ENCODE measurements at regions not wholly inside any gene's neighbourhood (a gene's known extent, or its start where the extent isn't known, plus 50 kb on each side); places are given as distances from the start of the nearest gene placed in this dataset.

- Mint-ChIP-seq H3K27ac (ENCODE audit: unreplicated experiment) (no peak overlapping the region), H3K4me3 (ENCODE audit: unreplicated experiment) (no peak overlapping the region), H3K27me3 (ENCODE audit: unreplicated experiment) (no peaks in the 10 kb centered on the region), H3K9me3 (ENCODE audit: unreplicated experiment) (peaks cover 47% of the 10 kb centered on the region), H3K4me1 (ENCODE audit: unreplicated experiment) (no peaks in the 10 kb centered on the region), H3K36me3 (ENCODE audit: unreplicated experiment) (peaks cover under 1% of the 10 kb centered on the region)
- DNase-seq (ENCODE audit: extremely low spot score, unreplicated experiment) = peak; percentile 65
- no peak for TF ChIP-seq CTCF (IDR thresholded peaks at IDR 0.05)
Observed at GRCh38 chr10:131630772-131631258, 270.0 kb upstream of the PPP2R2D start.

DNA sequence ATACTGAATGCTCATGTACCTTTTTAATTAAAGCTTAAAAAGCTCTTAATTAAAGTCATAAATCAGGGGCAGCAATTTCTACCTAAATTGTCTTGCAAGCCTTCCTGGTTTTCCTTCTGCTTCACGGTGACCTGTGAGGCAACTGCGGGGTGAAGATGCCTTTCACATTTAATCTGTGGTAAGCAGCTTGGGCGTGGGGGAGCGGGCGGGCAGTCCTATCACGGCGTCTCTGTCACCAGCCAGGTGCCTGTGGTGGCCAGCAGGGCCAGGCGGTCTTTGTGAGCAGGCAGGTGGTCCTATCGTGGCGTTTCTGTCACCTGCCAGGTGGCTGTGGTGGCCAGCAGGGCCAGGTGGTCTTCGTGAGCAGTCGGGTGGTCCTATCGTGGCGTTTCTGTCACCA is 269.2 kb upstream of the PPP2R2D start:
- TF ChIP-seq CTCF (IDR thresholded peaks at IDR 0.05) = no peak
- H3K4me3 Mint-ChIP-seq (ENCODE audit: unreplicated experiment) = no peak overlapping the region
- H3K27ac Mint-ChIP-seq (ENCODE audit: unreplicated experiment) = no peak overlapping the region
- peaks cover 2% of the 10 kb centered on the region for H3K36me3 Mint-ChIP-seq (ENCODE audit: unreplicated experiment)
- peaks cover 52% of the 10 kb centered on the region for H3K9me3 Mint-ChIP-seq (ENCODE audit: unreplicated experiment)
- H3K4me1 Mint-ChIP-seq (ENCODE audit: unreplicated experiment) = no peaks in the 10 kb centered on the region
- DNase-seq (ENCODE audit: extremely low spot score, unreplicated experiment) = no peak
- no peaks in the 10 kb centered on the region for H3K27me3 Mint-ChIP-seq (ENCODE audit: unreplicated experiment)

GRCh38 chr10:131635564-131636015 is 265.2 kb upstream of the PPP2R2D start:
- no peak for DNase-seq (ENCODE audit: extremely low spot score, unreplicated experiment)
- H3K27ac Mint-ChIP-seq (ENCODE audit: unreplicated experiment) = no peak overlapping the region

DNA sequence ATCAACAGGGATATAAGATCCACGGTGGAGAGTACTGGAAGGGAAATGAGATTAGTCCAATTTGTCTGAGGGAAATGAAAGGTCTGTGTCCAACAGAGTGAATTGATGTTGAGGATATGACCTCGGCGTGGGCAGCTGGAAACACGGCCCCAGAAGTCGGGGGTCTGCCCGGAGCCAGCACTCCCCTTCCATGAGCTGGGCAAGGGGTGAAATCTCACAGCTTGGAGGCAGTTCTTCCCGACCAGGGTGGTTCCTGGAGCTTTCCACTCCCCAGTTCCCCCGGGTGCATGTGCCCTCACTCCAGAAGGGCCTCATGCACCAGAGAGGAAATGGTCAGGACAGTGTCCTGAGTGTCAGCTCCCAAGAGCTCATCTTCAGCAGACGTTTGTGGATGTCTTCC is 264.7 kb upstream of the PPP2R2D start:
- Mint-ChIP-seq H3K27ac (ENCODE audit: unreplicated experiment) (no peak overlapping the region), H3K36me3 (ENCODE audit: unreplicated experiment) (peaks cover 2% of the 10 kb centered on the region), H3K27me3 (ENCODE audit: unreplicated experiment) (no peaks in the 10 kb centered on the region), H3K9me3 (ENCODE audit: unreplicated experiment) (peaks cover 43% of the 10 kb centered on the region), H3K4me1 (ENCODE audit: unreplicated experiment) (no peaks in the 10 kb centered on the region), H3K4me3 (ENCODE audit: unreplicated experiment) (no peak overlapping the region)
- DNase-seq (ENCODE audit: extremely low spot score, unreplicated experiment) = no peak
- TF ChIP-seq CTCF (IDR thresholded peaks at IDR 0.05) = no peak

More at GRCh38 chr10:131635564-131636015, 265.2 kb upstream of the PPP2R2D start:
- Mint-ChIP-seq H3K4me1 (ENCODE audit: unreplicated experiment) (no peaks in the 10 kb centered on the region), H3K9me3 (ENCODE audit: unreplicated experiment) (peaks cover 43% of the 10 kb centered on the region), H3K4me3 (ENCODE audit: unreplicated experiment) (no peak overlapping the region), H3K27me3 (ENCODE audit: unreplicated experiment) (no peaks in the 10 kb centered on the region), H3K36me3 (ENCODE audit: unreplicated experiment) (peaks cover 2% of the 10 kb centered on the region)
- no peak for TF ChIP-seq CTCF (IDR thresholded peaks at IDR 0.05)

DNA sequence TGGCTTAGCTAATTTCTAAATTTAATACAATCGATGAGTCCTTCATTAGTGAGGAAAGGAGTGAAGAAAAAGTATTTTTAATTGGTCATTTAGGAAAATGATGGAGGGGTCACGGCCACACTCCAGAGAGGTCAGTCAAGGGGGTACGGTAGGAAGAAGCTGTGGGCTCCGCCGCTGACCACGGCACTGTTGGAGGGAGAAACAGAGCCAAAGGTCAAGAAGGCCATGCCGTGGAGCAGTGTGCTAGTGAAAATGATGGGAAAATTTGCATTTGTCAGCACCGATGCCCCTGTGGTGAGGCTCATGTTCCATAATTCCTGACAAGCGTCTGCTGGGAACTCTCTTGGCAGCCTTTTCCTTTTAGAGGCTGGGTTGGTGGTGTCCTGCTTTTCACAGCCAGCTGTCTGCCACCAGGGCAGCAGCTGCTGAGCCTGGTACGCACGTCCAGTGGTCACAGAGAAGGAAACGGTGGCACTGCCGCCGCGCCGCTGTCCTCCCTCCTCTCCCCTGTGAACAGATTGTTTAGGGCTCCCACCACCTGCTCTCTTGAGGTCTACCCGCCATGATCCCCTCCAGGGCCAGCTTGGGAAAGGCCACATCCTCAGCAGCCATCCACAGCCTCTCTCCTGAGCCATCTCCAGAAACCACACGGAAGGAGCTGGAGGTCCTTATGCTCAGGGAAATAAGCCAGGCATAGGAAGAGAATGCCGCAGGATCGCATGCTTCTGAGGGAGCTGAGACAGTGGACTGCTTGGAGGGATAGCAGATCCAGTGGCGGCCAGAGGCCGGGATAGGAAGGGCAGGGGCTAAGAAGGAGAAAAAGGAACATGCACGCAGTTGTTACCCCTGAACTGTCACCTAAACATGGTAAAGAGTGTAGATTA is 263.7 kb upstream of the PPP2R2D start:
- peak; percentile 80 for DNase-seq (ENCODE audit: extremely low spot score, unreplicated experiment)
- no peak for TF ChIP-seq CTCF (IDR thresholded peaks at IDR 0.05)
- no peak overlapping the region for H3K27ac Mint-ChIP-seq (ENCODE audit: unreplicated experiment)
- peaks cover 44% of the 10 kb centered on the region for H3K9me3 Mint-ChIP-seq (ENCODE audit: unreplicated experiment)
- no peak overlapping the region for H3K4me3 Mint-ChIP-seq (ENCODE audit: unreplicated experiment)
- no peaks in the 10 kb centered on the region for H3K4me1 Mint-ChIP-seq (ENCODE audit: unreplicated experiment)
- H3K27me3 Mint-ChIP-seq (ENCODE audit: unreplicated experiment) = no peaks in the 10 kb centered on the region
- H3K36me3 Mint-ChIP-seq (ENCODE audit: unreplicated experiment) = peaks cover 2% of the 10 kb centered on the region

All from osteocyte (in vitro differentiated cells).